H1 (cell line): ENCODE measurements at regions not wholly inside any gene's neighbourhood (a gene's known extent, or its start where the extent isn't known, plus 50 kb on each side); places are given as distances from the start of the nearest gene placed in this dataset.

Source experiments
- BCL11A ChIP-seq, 2 experiments: IDR thresholded peaks; one replicate each; pipeline ENCODE4 v1.6.1; 2011; ENCODE audit warnings: low read depth in 2 of 2, low read length in 2 of 2, mild to moderate bottlenecking in 2 of 2
- EP300 ChIP-seq, 2 experiments: IDR thresholded peaks; 1 replicate in 1 of 2; 2 replicates in 1 of 2; pipeline ENCODE4 v1.6.1; 2011 to 2012; ENCODE audit warnings: low read depth in 2 of 2, low read length in 2 of 2, mild to moderate bottlenecking in 2 of 2, borderline replicate concordance in 1 of 2, inconsistent platforms in 1 of 2, moderate library complexity in 1 of 2
- NANOG ChIP-seq: IDR thresholded peaks from 2 replicates; pipeline ENCODE4 v1.6.1; 2011; ENCODE audit warnings: low read length, low read depth, mild to moderate bottlenecking, inconsistent platforms; ENCODE audit not compliant: insufficient read depth, poor library complexity, severe bottlenecking
- POLR2AphosphoS5 ChIP-seq: IDR thresholded peaks from 2 replicates; pipeline ENCODE4 v1.6.1; 2011; ENCODE audit warnings: low read depth, low read length
- USF2 ChIP-seq: IDR thresholded peaks from 2 replicates; pipeline ENCODE4 v1.6.1; 2011; ENCODE audit warnings: low read length, improper control_type of control experiment

- TF ChIP-seq POLR2AphosphoS5: no peak
- TF ChIP-seq USF2: no peak
- no peak for TF ChIP-seq NANOG
- no peak for TF ChIP-seq EP300 (IDR thresholded peaks at IDR 0.05; ENCODE audit: borderline replicate concordance in 1 of 2, low read depth in 2 of 2, low read length in 2 of 2)
- no peak for TF ChIP-seq BCL11A (IDR thresholded peaks at IDR 0.05; ENCODE audit: low read depth in 2 of 2, low read length in 2 of 2)
Measured at GRCh38 chr5:135100431-135100830, 66.4 kb upstream of the PITX1 start (continued).
